ENCODE measurements at regions not wholly inside any gene's neighbourhood (a gene's known extent, or its start where the extent isn't known, plus 50 kb on each side); places are given as distances from the start of the nearest gene placed in this dataset.
"Not testable (repeated sequence)": the region's sequence is repeated elsewhere in the genome, so short reads cannot be mapped to it uniquely, and the experiment has no call there.

GRCh38 chr10:30531751-30532530, 97.6 kb downstream of the LYZL2 start:
- no peak for DNase-seq (ENCODE audit: low spot score)

- DNase-seq (ENCODE audit: low spot score) = no peak
Measured at GRCh38 chr10:30529373-30529998, 95.5 kb downstream of the MAP3K8 start.

- no peak for DNase-seq (ENCODE audit: low spot score)
Measured at GRCh38 chr10:30528429-30528786, 94.4 kb downstream of the MAP3K8 start.

GRCh38 chr10:30527623-30528428, 93.8 kb downstream of the MAP3K8 start:
- no peak for DNase-seq (ENCODE audit: low spot score)

GRCh38 chr10:30522661-30523078, 88.7 kb downstream of the MAP3K8 start:
- not testable (repeated sequence) for DNase-seq (ENCODE audit: low spot score)

- DNase-seq (ENCODE audit: low spot score) = no peak
Measured at GRCh38 chr10:30518907-30519306, 84.9 kb downstream of the MAP3K8 start.

All from ecto neural progenitor cell (in vitro differentiated cells).